ENCODE measurements at regions not wholly inside any gene's neighbourhood (a gene's known extent, or its start where the extent isn't known, plus 50 kb on each side); places are given as distances from the start of the nearest gene placed in this dataset.

- H3K4me3 ChIP-seq (ENCODE audit: severe bottlenecking) = no peak overlapping the region
- H3K4me1 ChIP-seq (ENCODE audit: insufficient read depth, poor library complexity, severe bottlenecking) = no peaks in the 10 kb centered on the region
- DNase-seq (ENCODE audit: low spot score) (no peak), ATAC-seq (ENCODE audit: low read depth) (no peak)
- H3K27ac ChIP-seq (ENCODE audit: poor library complexity, severe bottlenecking) = no peak overlapping the region
- no peak for TF ChIP-seq CTCF (IDR thresholded peaks at IDR 0.05; ENCODE audit: poor library complexity, severe bottlenecking)
- H3K36me3 ChIP-seq (ENCODE audit: low read depth) = no peaks in the 10 kb centered on the region
- H3K27me3 ChIP-seq (ENCODE audit: insufficient read depth, poor library complexity, severe bottlenecking) = no peaks in the 10 kb centered on the region
- H3K9me3 ChIP-seq (ENCODE audit: severe bottlenecking) = peaks cover 2% of the 10 kb centered on the region
These were observed 1275.2 kb downstream of the TBC1D22A start for GRCh38 chr22:48037618-48038017.

- no peak for TF ChIP-seq CTCF (IDR thresholded peaks at IDR 0.05; ENCODE audit: poor library complexity, severe bottlenecking)
These were observed 1273.4 kb downstream of the TBC1D22A start for GRCh38 chr22:48035897-48036296.

GRCh38 chr22:48031589-48031988, 1269.1 kb downstream of the TBC1D22A start:
- Histone ChIP-seq H3K27me3 (ENCODE audit: insufficient read depth, poor library complexity, severe bottlenecking) (peaks cover 2% of the 10 kb centered on the region), H3K27ac (ENCODE audit: poor library complexity, severe bottlenecking) (no peak overlapping the region), H3K4me1 (ENCODE audit: insufficient read depth, poor library complexity, severe bottlenecking) (no peaks in the 10 kb centered on the region), H3K9me3 (ENCODE audit: severe bottlenecking) (peaks cover 2% of the 10 kb centered on the region), H3K36me3 (ENCODE audit: low read depth) (no peaks in the 10 kb centered on the region), H3K4me3 (ENCODE audit: severe bottlenecking) (no peak overlapping the region)
- TF ChIP-seq CTCF (IDR thresholded peaks at IDR 0.05; ENCODE audit: poor library complexity, severe bottlenecking) = no peak
- DNase-seq (ENCODE audit: low spot score) (no peak), ATAC-seq (ENCODE audit: low read depth) (no peak)

More at GRCh38 chr22:48035897-48036296, 1273.4 kb downstream of the TBC1D22A start:
- ATAC-seq (ENCODE audit: low read depth) (no peak), DNase-seq (ENCODE audit: low spot score) (no peak)
- Histone ChIP-seq H3K27me3 (ENCODE audit: insufficient read depth, poor library complexity, severe bottlenecking) (no peaks in the 10 kb centered on the region), H3K9me3 (ENCODE audit: severe bottlenecking) (peaks cover 2% of the 10 kb centered on the region), H3K4me1 (ENCODE audit: insufficient read depth, poor library complexity, severe bottlenecking) (no peaks in the 10 kb centered on the region), H3K27ac (ENCODE audit: poor library complexity, severe bottlenecking) (no peak overlapping the region), H3K36me3 (ENCODE audit: low read depth) (no peaks in the 10 kb centered on the region), H3K4me3 (ENCODE audit: severe bottlenecking) (no peak overlapping the region)

- no peaks in the 10 kb centered on the region for H3K36me3 ChIP-seq (ENCODE audit: low read depth)
- no peak overlapping the region for H3K27ac ChIP-seq (ENCODE audit: poor library complexity, severe bottlenecking)
- H3K9me3 ChIP-seq (ENCODE audit: severe bottlenecking) = peaks cover 2% of the 10 kb centered on the region
- no peaks in the 10 kb centered on the region for H3K4me1 ChIP-seq (ENCODE audit: insufficient read depth, poor library complexity, severe bottlenecking)
- no peak overlapping the region for H3K4me3 ChIP-seq (ENCODE audit: severe bottlenecking)
- ATAC-seq (ENCODE audit: low read depth) (no peak), DNase-seq (ENCODE audit: low spot score) (no peak)
- TF ChIP-seq CTCF (IDR thresholded peaks at IDR 0.05; ENCODE audit: poor library complexity, severe bottlenecking) = no peak
- H3K27me3 ChIP-seq (ENCODE audit: insufficient read depth, poor library complexity, severe bottlenecking) = peaks cover 2% of the 10 kb centered on the region
These were observed 1262.6 kb downstream of the TBC1D22A start for GRCh38 chr22:48025096-48025495.

GRCh38 chr22:48021991-48022401, 1259.5 kb downstream of the TBC1D22A start:
- H3K4me3 ChIP-seq (ENCODE audit: severe bottlenecking) = no peak overlapping the region
- H3K9me3 ChIP-seq (ENCODE audit: severe bottlenecking) = peaks cover 2% of the 10 kb centered on the region
- no peaks in the 10 kb centered on the region for H3K4me1 ChIP-seq (ENCODE audit: insufficient read depth, poor library complexity, severe bottlenecking)
- DNase-seq (ENCODE audit: low spot score) (no peak), ATAC-seq (ENCODE audit: low read depth) (no peak)
- no peak overlapping the region for H3K27ac ChIP-seq (ENCODE audit: poor library complexity, severe bottlenecking)
- no peaks in the 10 kb centered on the region for H3K27me3 ChIP-seq (ENCODE audit: insufficient read depth, poor library complexity, severe bottlenecking)
- no peak for TF ChIP-seq CTCF (IDR thresholded peaks at IDR 0.05; ENCODE audit: poor library complexity, severe bottlenecking)
- no peaks in the 10 kb centered on the region for H3K36me3 ChIP-seq (ENCODE audit: low read depth)
